Mesenteric fat pad (tissue), 1 donor: ENCODE measurements at regions not wholly inside any gene's neighbourhood (a gene's known extent, or its start where the extent isn't known, plus 50 kb on each side); places are given as distances from the start of the nearest gene placed in this dataset.

Source experiments
- DNase-seq: peaks from one replicate; pipeline ENCODE4 v3.0.0-alpha.2; 2020; ENCODE audit warnings: low spot score
- donor health status: DM: yes; HTN: yes; CAD: no.

- no peak for DNase-seq
Measured at GRCh38 chr12:113684908-113685782, 213.5 kb upstream of the LHX5 start.

GRCh38 chr12:113684053-113684907, 212.6 kb upstream of the LHX5 start:
- no peak for DNase-seq

- no peak for DNase-seq
Measured at GRCh38 chr12:113683574-113683973, 211.9 kb upstream of the LHX5 start.

GRCh38 chr12:113680868-113681267, 209.2 kb upstream of the LHX5 start:
- DNase-seq, result no peak

GRCh38 chr12:113678223-113679119, 206.8 kb upstream of the LHX5 start:
- DNase-seq, result no peak

GRCh38 chr12:113676547-113676946, 204.9 kb upstream of the LHX5 start:
- no peak for DNase-seq

GRCh38 chr12:113676117-113676516, 204.4 kb upstream of the LHX5 start:
- no peak for DNase-seq

- DNase-seq, result no peak
Measured at GRCh38 chr12:113674996-113675395, 203.3 kb upstream of the LHX5 start.

- no peak for DNase-seq
Measured at GRCh38 chr12:113674302-113674701, 202.6 kb upstream of the LHX5 start.

GRCh38 chr12:113673458-113674238, 202.0 kb upstream of the LHX5 start:
- DNase-seq, result no peak

- no peak for DNase-seq
Measured at GRCh38 chr12:113670742-113671141, 199.1 kb upstream of the LHX5 start.

- DNase-seq, result no peak
Measured at GRCh38 chr12:113667676-113668356, 196.1 kb upstream of the LHX5 start.

- DNase-seq, result no peak
Measured at GRCh38 chr12:113667095-113667494, 195.4 kb upstream of the LHX5 start.

- no peak for DNase-seq
Measured at GRCh38 chr12:113666223-113666622, 194.6 kb upstream of the LHX5 start.

GRCh38 chr12:113665457-113665856, 193.8 kb upstream of the LHX5 start:
- DNase-seq, result no peak

- no peak for DNase-seq
Measured at GRCh38 chr12:113664224-113664681, 192.6 kb upstream of the LHX5 start.

GRCh38 chr12:113663396-113663795, 191.7 kb upstream of the LHX5 start:
- DNase-seq, result no peak

GRCh38 chr12:113660936-113661335, 189.3 kb upstream of the LHX5 start:
- DNase-seq, result no peak

GRCh38 chr12:113659416-113659815, 187.7 kb upstream of the LHX5 start:
- DNase-seq, result no peak

GRCh38 chr12:113659015-113659414, 187.3 kb upstream of the LHX5 start:
- no peak for DNase-seq
